Memory B cell (primary cell): ENCODE measurements at regions not wholly inside any gene's neighbourhood (a gene's known extent, or its start where the extent isn't known, plus 50 kb on each side); places are given as distances from the start of the nearest gene placed in this dataset.
"Not testable (repeated sequence)": the region's sequence is repeated elsewhere in the genome, so short reads cannot be mapped to it uniquely, and the experiment has no call there.

ENCODE experiments used
- ATAC-seq: fragments of 150-1000 bp; cut with Tn5 transposase; 2 replicates; pipeline ENCODE4 v1.10.0; 2021; ENCODE audit warnings: low read depth, mild to moderate bottlenecking, moderate library complexity
- DNase-seq, 2 donors: peaks; one replicate each; pipeline ENCODE4 v3.0.0; 2022; ENCODE audit warnings: low spot score in 2 of 2
- H3K27ac Mint-ChIP-seq: one replicate; pipeline ENCODE4 v1.8.0; 2022; ENCODE audit warnings: mild to moderate bottlenecking, moderate library complexity, mixed read lengths
- H3K27me3 Mint-ChIP-seq: one replicate; pipeline ENCODE4 v1.8.0; 2022; ENCODE audit warnings: mixed read lengths
- H3K36me3 Mint-ChIP-seq: one replicate; pipeline ENCODE4 v1.8.0; 2022; ENCODE audit warnings: mild to moderate bottlenecking, mixed read lengths
- H3K4me1 Mint-ChIP-seq: one replicate; pipeline ENCODE4 v1.8.0; 2022; ENCODE audit warnings: mixed read lengths
- H3K4me3 Mint-ChIP-seq: one replicate; pipeline ENCODE4 v1.8.0; 2022; ENCODE audit warnings: mild to moderate bottlenecking, moderate library complexity, mixed read lengths
- H3K9me3 Mint-ChIP-seq: one replicate; pipeline ENCODE4 v1.8.0; 2022; ENCODE audit warnings: mixed read lengths

DNA sequence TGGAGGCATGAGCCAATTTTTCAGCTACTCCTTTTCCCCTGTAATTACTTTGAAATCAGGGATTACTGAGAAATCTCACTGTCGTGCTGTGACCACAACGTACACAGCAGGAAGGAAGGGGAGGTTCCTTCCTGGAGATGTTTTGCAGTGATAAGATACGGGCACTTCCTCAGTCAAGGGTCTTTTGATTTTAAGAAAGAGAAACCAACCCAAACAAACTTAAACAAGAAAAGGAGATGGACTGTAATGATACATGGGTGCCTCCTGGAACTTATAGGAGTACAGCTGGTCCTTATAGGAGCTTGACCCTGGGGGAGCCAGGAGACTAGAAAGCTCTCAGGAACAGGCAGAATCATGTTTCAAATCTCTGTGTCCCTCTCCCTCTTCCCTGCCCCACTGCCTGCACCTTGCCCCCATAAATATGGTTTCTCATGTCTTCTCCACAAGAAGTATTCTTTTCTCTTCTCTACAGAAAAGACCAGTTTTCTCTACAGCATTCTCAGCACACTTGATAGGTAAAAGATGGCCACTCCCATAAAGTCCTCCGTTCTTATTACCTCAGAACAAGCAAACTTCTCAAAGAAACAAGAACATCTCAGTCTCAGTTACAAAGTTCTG is 281.1 kb upstream of the AMIGO2 start:
- peak in 1 of 2 donors; percentile 33 for DNase-seq
- Mint-ChIP-seq H3K27me3 (no peaks in the 10 kb centered on the region), H3K27ac (peak overlapping the region; percentile 99), H3K9me3 (peaks cover 5% of the 10 kb centered on the region), H3K4me3 (peak overlapping the region; percentile 81), H3K4me1 (peaks cover 53% of the 10 kb centered on the region), H3K36me3 (peaks cover 9% of the 10 kb centered on the region)
- peak; percentile 40 for ATAC-seq

DNA sequence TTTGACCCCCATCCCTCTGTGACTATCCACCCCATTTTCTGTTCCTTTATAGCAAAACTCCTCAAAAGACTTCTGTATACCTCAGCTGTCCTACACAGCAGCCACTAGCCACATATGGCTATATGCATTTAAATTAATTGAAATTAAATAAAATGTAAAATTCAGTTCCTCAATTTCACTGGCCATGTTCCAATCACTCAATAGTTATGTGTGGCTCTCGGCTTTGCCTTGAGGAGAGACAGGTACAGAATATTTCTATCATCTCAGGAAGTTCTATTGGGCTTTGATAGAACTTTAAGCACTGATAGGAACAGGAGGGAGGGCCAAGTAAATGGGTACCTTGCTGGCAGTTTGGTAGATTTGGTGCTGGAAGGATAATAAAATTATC is 280.3 kb upstream of the AMIGO2 start:
- peak overlapping the region; percentile 99 for H3K27ac Mint-ChIP-seq
- H3K4me1 Mint-ChIP-seq = peaks cover 59% of the 10 kb centered on the region
- ATAC-seq (no peak), DNase-seq (no peak)
- peak overlapping the region; percentile 81 for H3K4me3 Mint-ChIP-seq
- H3K9me3 Mint-ChIP-seq = peaks cover 7% of the 10 kb centered on the region
- H3K27me3 Mint-ChIP-seq = no peaks in the 10 kb centered on the region
- H3K36me3 Mint-ChIP-seq = peaks cover 11% of the 10 kb centered on the region

DNA sequence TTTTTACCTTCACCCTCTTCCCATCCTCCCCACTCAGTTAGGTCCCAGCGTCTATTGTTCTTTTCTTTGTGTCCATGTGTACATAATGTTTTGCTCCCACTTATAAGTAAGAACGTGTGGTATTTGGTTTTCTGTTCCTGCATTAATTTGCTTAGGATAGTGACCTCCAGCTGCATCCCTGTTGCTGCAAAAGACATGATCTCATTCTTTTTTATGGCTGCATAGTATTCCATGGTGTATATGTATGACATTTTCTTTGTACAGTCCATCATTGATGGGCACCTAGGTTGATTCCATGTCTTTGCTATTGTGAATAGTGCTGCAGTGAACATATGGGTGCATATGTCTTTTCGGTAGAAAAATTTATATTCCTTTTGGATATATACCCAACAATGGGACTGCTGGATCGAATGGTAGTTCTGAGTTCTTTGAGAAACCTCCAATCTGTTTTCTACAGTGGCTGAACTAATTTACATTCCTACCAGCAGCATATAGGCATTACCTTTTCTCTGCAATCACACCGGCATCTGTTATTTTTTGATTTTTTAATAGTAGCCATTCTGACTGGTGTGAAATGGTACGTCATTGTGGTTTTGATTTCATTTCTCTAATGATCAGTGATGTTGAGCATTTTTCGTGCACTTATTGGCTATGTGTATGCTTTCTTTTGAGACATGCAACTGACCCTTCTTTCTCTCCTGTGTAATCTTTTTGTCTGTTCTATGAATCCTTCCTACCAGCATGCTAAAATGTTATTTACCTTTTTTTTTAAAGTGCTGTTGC is 279.7 kb upstream of the AMIGO2 start:
- H3K27ac Mint-ChIP-seq = peak overlapping the region; percentile 99
- ATAC-seq = peak; percentile 41
- H3K27me3 Mint-ChIP-seq = no peaks in the 10 kb centered on the region

DNA sequence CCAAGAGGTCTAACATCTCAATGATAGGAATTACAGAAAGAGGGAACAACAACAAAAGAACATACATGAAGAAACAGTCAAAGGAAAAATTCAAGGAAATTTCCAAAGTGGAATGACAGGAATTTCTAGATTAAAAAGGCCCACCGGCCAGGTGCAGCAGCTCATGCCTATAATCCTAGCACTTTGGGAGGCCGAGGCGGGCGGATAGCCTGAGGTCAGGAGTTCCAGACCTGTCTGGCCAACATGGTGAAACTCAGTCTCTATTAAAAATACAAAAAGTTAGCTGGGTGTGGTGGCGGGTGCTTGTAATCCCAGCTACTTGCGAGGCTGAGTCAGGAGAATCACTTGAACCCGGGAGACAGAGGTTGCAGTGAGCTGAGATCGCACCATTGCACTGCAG is 277.2 kb upstream of the AMIGO2 start:
- ATAC-seq, H3K27me3 Mint-ChIP-seq, DNase-seq: not testable (repeated sequence)
- peak overlapping the region; percentile 90 for H3K27ac Mint-ChIP-seq
- H3K9me3 Mint-ChIP-seq = peaks cover 15% of the 10 kb centered on the region
- peaks cover 18% of the 10 kb centered on the region for H3K36me3 Mint-ChIP-seq
- peak overlapping the region; percentile 68 for H3K4me3 Mint-ChIP-seq
- H3K4me1 Mint-ChIP-seq = peaks cover 62% of the 10 kb centered on the region

More for the DNA sequence above, 279.7 kb upstream of the AMIGO2 start:
- peaks cover 59% of the 10 kb centered on the region for H3K4me1 Mint-ChIP-seq
- peak in 1 of 2 donors; percentile 17 for DNase-seq
- peak overlapping the region; percentile 36 for H3K4me3 Mint-ChIP-seq
- peaks cover 7% of the 10 kb centered on the region for H3K9me3 Mint-ChIP-seq
- H3K36me3 Mint-ChIP-seq = peaks cover 11% of the 10 kb centered on the region

DNA sequence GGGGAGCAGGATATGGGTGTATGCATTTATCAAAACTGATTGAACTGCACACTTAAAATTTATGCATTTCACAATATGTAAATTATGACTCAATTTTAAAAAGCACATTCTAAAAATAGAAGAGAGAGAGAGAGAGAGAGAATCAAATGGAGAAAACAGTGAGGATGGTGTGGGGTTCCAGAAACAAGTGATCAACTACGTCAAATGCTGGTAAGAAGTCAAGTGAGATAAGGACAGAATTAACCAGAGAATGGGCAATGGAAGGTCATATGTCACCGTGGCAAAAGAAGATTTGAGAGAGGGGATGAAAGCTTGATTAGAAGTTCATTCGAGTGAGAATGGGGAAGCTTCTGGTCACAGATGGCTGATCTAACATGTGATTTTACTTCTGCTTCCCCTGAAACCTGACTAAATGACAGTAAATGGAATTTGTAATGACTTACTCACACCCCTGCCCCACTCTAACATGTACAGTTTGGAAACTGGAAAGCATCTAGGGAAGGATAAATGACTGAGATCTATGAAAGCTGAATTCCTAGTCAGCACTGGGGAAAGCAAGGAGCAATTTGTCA is 276.5 kb upstream of the AMIGO2 start:
- Mint-ChIP-seq H3K4me1 (peaks cover 54% of the 10 kb centered on the region), H3K27ac (peak overlapping the region; percentile 90), H3K36me3 (peaks cover 18% of the 10 kb centered on the region), H3K27me3 (no peaks in the 10 kb centered on the region), H3K4me3 (peak overlapping the region; percentile 68), H3K9me3 (peaks cover 15% of the 10 kb centered on the region)
- peak; percentile 40 to 69 for DNase-seq
- peak; percentile 81 for ATAC-seq

DNA sequence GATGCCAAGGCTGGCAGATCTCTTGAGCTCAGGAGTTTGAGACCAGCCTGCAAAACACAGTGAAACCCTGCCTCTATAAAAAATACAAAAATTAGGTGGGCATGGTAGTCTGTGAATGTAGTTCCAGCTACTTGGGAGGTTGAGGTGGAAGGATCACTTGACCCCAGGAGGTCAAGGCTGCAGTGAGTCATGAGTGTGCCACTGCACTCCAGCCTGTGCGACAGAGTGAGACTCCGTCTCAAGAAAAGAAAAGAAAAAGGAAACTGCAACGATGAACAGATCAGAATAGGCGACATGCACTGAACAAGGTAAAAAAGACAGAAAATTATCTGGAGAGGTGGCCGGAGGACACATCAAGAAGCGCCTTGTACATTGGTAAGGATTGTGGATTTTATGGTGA is 273.7 kb upstream of the AMIGO2 start:
- H3K27me3 Mint-ChIP-seq = no peaks in the 10 kb centered on the region
- no peak for DNase-seq

DNA sequence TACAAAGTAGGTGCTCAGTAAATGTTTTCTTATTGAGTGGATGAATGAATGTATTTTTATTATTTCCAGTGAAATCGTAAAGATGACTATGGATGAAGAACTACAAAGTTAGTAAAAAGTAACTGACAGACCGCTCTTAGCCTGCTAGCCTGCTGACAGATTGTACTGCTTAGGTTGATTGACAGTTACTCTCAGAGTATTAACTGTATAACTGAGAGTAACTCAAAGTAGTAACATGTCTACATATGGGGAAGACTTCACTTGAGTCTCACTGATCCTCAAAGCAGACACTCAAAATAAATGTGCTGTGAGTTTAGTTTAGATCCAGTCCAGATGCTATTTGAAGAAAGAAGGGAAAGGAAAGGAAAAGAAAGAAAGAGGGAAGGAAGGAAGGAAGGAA is 272.3 kb upstream of the AMIGO2 start:
- peak overlapping the region; percentile 56 for H3K4me3 Mint-ChIP-seq
- peaks cover 39% of the 10 kb centered on the region for H3K4me1 Mint-ChIP-seq
- ATAC-seq = no peak
- no peak for DNase-seq
- H3K27me3 Mint-ChIP-seq = no peaks in the 10 kb centered on the region
- peaks cover 10% of the 10 kb centered on the region for H3K9me3 Mint-ChIP-seq
- peak overlapping the region; percentile 84 for H3K27ac Mint-ChIP-seq
- peaks cover 13% of the 10 kb centered on the region for H3K36me3 Mint-ChIP-seq

More for the DNA sequence above, 273.7 kb upstream of the AMIGO2 start:
- no peak for ATAC-seq
- peaks cover 12% of the 10 kb centered on the region for H3K9me3 Mint-ChIP-seq
- H3K27ac Mint-ChIP-seq = peak overlapping the region; percentile 90
- H3K4me1 Mint-ChIP-seq = peaks cover 45% of the 10 kb centered on the region
- peak overlapping the region; percentile 88 for H3K4me3 Mint-ChIP-seq
- H3K36me3 Mint-ChIP-seq = peaks cover 18% of the 10 kb centered on the region

DNA sequence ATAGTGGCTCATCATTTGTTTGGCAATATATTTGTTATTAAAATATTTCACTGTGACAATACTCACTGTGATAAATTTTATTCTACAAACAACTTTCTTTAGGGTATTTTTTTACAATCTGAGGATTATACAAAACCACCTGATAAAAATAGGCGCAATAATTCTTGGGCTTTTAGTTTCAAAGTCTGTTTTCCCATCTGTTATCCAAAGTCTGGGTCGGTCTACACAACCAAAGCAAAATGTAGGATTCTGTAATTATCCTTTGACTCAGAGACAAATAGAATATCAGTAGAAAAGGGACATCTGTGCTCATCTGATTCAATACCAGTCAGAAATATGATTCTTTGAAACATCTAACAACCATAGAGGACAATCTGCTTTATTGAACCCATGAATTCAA is 271.8 kb upstream of the AMIGO2 start:
- ATAC-seq (no peak), DNase-seq (no peak)
- H3K9me3 Mint-ChIP-seq = peaks cover 10% of the 10 kb centered on the region
- no peak overlapping the region for H3K4me3 Mint-ChIP-seq
- H3K4me1 Mint-ChIP-seq = peaks cover 35% of the 10 kb centered on the region
- peaks cover 10% of the 10 kb centered on the region for H3K36me3 Mint-ChIP-seq
- peak overlapping the region; percentile 84 for H3K27ac Mint-ChIP-seq
- no peaks in the 10 kb centered on the region for H3K27me3 Mint-ChIP-seq

DNA sequence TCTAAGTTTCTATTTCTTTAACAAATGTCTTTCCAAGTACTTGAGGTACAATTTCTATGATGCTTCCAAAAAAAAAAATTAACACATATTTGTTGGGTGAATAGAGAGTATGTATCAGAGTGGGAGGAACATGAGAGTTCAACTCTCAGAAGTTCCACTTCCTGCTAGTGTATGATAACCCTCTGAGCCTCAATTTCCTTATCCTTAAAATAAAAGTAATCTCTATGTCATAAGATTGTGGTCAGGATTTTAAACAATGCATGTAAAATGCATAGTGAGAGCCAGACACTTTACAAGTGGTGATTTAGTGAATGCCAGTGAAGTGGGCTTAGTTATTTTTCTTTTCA is 270.3 kb upstream of the AMIGO2 start:
- H3K9me3 Mint-ChIP-seq = peaks cover 8% of the 10 kb centered on the region
- peak; percentile 47 for ATAC-seq
- no peaks in the 10 kb centered on the region for H3K27me3 Mint-ChIP-seq
- H3K27ac Mint-ChIP-seq = peak overlapping the region; percentile 55
- no peak for DNase-seq
- H3K4me1 Mint-ChIP-seq = peaks cover 24% of the 10 kb centered on the region
- no peak overlapping the region for H3K4me3 Mint-ChIP-seq
- H3K36me3 Mint-ChIP-seq = peaks cover 8% of the 10 kb centered on the region

DNA sequence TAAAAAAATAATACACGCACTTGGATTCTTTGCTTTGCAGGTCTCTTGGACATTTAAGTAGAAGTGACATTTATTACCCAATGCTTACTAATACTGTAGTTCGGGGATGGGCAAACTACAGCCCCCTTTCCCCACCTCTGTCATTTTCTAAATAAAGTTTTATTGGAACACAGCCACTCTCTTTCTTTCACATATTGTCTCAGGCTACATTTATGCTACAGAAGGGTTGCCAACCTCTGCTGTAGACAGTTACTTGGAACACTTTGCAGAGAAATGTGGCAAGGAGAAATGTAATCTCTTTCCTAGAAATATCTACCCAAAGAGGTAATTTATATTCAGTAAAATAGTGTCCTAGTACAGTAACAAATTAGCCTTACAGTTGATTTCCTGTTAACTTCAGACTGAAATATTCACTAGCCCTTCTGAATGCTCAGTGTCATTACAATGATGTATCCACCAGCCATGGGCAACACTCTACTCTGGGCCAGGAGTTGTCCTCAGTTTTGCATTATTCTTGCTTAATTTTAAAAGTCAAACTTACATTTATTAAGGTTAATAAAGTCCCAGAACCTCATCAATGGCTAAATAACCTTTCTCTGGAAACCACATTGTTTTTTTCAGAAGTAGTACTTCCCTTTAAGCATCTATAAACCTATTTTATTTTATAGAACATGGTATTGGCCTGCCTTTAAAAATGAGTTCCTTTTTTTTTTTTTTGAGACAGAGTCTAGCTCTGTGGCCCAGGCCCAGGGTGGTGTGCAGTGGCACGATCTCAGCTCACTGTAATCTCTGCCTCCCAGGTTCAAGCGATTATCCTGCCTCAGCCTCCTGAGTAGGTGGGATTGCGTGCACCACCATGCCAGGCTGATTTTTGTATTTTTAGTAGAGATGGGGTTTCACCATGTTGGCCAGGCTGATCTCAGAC is 269.6 kb upstream of the AMIGO2 start:
- H3K4me3 Mint-ChIP-seq = no peak overlapping the region
- no peaks in the 10 kb centered on the region for H3K27me3 Mint-ChIP-seq
- DNase-seq (no peak), ATAC-seq (peak; percentile 81)
- H3K9me3 Mint-ChIP-seq = peaks cover 8% of the 10 kb centered on the region
- H3K4me1 Mint-ChIP-seq = peaks cover 24% of the 10 kb centered on the region
- H3K36me3 Mint-ChIP-seq = peaks cover 8% of the 10 kb centered on the region
- H3K27ac Mint-ChIP-seq = peak overlapping the region; percentile 55

DNA sequence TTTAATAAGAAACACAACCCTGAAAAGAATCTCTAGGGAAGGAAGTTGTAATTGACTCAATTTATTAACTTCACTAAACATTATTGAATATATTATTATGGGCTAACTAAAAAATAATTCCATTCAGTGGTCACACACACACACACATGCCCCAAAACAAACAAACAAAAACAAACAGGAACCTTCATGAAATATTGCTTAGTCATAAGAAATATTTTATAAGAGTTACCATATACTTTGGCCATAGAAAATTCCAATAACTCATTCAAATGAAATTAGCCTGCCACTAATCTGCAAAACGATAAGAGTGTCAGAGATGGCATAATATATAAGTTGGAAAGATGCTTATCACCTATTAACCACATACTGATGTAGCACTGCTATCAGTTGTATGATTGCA is 268.4 kb upstream of the AMIGO2 start:
- no peak for DNase-seq
- Mint-ChIP-seq H3K36me3 (peaks cover 2% of the 10 kb centered on the region), H3K4me1 (peaks cover 15% of the 10 kb centered on the region), H3K9me3 (peaks cover 1% of the 10 kb centered on the region), H3K4me3 (no peak overlapping the region), H3K27me3 (no peaks in the 10 kb centered on the region), H3K27ac (no peak overlapping the region)
- ATAC-seq = no peak

DNA sequence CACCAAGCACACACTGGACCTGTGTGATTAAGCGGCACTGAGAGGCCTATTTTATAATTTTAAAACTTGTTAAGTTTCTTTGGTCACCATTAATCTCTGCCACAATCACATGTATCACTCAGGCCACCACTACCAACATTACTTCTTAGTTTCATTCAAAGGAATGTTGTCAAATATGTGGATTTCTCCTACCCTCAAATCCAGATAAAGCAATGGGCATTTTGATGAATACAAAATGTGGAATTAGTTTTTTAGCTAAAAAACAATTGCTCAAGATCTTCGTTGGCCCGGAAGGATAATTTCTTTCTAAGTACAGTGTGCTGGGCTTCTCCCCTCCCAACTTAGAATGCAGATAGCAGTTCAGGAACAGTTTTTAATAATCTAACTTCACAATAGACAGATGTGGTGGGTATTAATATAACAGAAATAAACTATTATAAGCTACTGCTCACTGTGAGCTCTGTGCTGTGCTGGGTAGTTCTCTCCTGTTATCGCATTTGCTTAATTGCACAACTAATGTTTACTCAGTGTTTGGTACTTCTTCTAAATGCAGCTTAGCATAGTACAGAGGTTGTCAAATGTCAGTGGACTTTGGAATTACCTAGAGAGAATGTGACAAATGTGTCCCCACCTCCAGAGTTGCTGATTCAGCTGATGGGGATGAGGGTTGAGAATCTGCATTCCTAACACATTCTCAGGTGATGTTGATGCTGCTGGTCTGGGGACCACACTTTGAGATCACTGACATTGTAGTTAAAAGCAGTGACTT is 266.7 kb upstream of the AMIGO2 start:
- no peaks in the 10 kb centered on the region for H3K36me3 Mint-ChIP-seq
- ATAC-seq = no peak
- no peaks in the 10 kb centered on the region for H3K9me3 Mint-ChIP-seq
- H3K27ac Mint-ChIP-seq = peak overlapping the region; percentile 35
- no peaks in the 10 kb centered on the region for H3K27me3 Mint-ChIP-seq
- H3K4me3 Mint-ChIP-seq = no peak overlapping the region
- no peak for DNase-seq
- H3K4me1 Mint-ChIP-seq = peaks cover 11% of the 10 kb centered on the region
